ENCODE measurements at regions not wholly inside any gene's neighbourhood (a gene's known extent, or its start where the extent isn't known, plus 50 kb on each side); places are given as distances from the start of the nearest gene placed in this dataset.

- no peak for TF ChIP-seq CTCF (conservative IDR thresholded peaks at IDR 0.05 in 1 of 2, IDR thresholded peaks at IDR 0.05 in 1 of 2; ENCODE audit: extremely low read depth in 1 of 2, insufficient read depth in 1 of 2, low read depth in 1 of 2, low read length in 2 of 2)
- TF ChIP-seq EZH2 (IDR thresholded peaks at IDR 0.05; ENCODE audit: borderline replicate concordance, low read length), result no peak
These were observed 134.9 kb upstream of the KYNU start for GRCh38 chr2:142742371-142743214.
